ENCODE measurements at regions not wholly inside any gene's neighbourhood (a gene's known extent, or its start where the extent isn't known, plus 50 kb on each side); places are given as distances from the start of the nearest gene placed in this dataset.

GRCh38 chr1:157288492-157288891 is 150.3 kb upstream of the ETV3 start:
- Histone ChIP-seq H3K9me3 (ENCODE audit: low read length) (no peaks in the 10 kb centered on the region), H3K36me3 (ENCODE audit: insufficient read depth, low read length) (no peaks in the 10 kb centered on the region), H3K4me3 (ENCODE audit: low read length) (no peak overlapping the region), H3K27ac (ENCODE audit: low read depth, low read length) (no peak overlapping the region), H3K27me3 (ENCODE audit: insufficient read depth, low read length, poor library complexity, severe bottlenecking) (no peaks in the 10 kb centered on the region), H3K4me1 (ENCODE audit: insufficient read depth, low read length) (no peaks in the 10 kb centered on the region)
- Mint-ChIP-seq H3K4me3 (no peak overlapping the region), H3K27ac (no peak overlapping the region), H3K9me3 (peaks cover 0 to 4% (median 0%) of the 10 kb centered on the region in 5 donors), H3K4me1 (no peaks in the 10 kb centered on the region), H3K36me3 (no peaks in the 10 kb centered on the region), H3K27me3 (peaks cover 11 to 68% of the 10 kb centered on the region in 2 donors)
- POLR2A ChIA-PET = no interaction called here
- CTCF ChIA-PET = no interaction called here
- no peak for DNase-seq

- Histone ChIP-seq H3K36me3 (ENCODE audit: insufficient read depth, low read length) (no peaks in the 10 kb centered on the region), H3K4me1 (ENCODE audit: insufficient read depth, low read length) (no peaks in the 10 kb centered on the region), H3K27me3 (ENCODE audit: insufficient read depth, low read length, poor library complexity, severe bottlenecking) (no peaks in the 10 kb centered on the region), H3K9me3 (ENCODE audit: low read length) (no peaks in the 10 kb centered on the region), H3K27ac (ENCODE audit: low read depth, low read length) (no peak overlapping the region), H3K4me3 (ENCODE audit: low read length) (no peak overlapping the region)
- Mint-ChIP-seq H3K9me3 (peaks cover 0 to 4% (median 0%) of the 10 kb centered on the region in 5 donors), H3K4me1 (no peaks in the 10 kb centered on the region), H3K27ac (no peak overlapping the region), H3K4me3 (no peak overlapping the region), H3K36me3 (no peaks in the 10 kb centered on the region), H3K27me3 (peaks cover 13 to 69% of the 10 kb centered on the region in 2 donors)
- CTCF ChIA-PET = no interaction called here
- DNase-seq = no peak
- POLR2A ChIA-PET = no interaction called here
Measured at GRCh38 chr1:157288006-157288405, 149.8 kb upstream of the ETV3 start.

- Mint-ChIP-seq H3K27me3 (peaks cover 17 to 72% of the 10 kb centered on the region in 2 donors), H3K9me3 (peaks cover 0 to 4% (median 0%) of the 10 kb centered on the region in 5 donors), H3K27ac (no peak overlapping the region), H3K4me1 (no peaks in the 10 kb centered on the region), H3K4me3 (no peak overlapping the region), H3K36me3 (no peaks in the 10 kb centered on the region)
- no peak for DNase-seq
- Histone ChIP-seq H3K9me3 (ENCODE audit: low read length) (no peaks in the 10 kb centered on the region), H3K4me3 (ENCODE audit: low read length) (no peak overlapping the region), H3K4me1 (ENCODE audit: insufficient read depth, low read length) (no peaks in the 10 kb centered on the region), H3K36me3 (ENCODE audit: insufficient read depth, low read length) (no peaks in the 10 kb centered on the region), H3K27me3 (ENCODE audit: insufficient read depth, low read length, poor library complexity, severe bottlenecking) (no peaks in the 10 kb centered on the region), H3K27ac (ENCODE audit: low read depth, low read length) (no peak overlapping the region)
- CTCF ChIA-PET = no interaction called here
- POLR2A ChIA-PET = no interaction called here
Measured at GRCh38 chr1:157287462-157287861, 149.3 kb upstream of the ETV3 start.

GRCh38 chr1:157286646-157287420 is 148.6 kb upstream of the ETV3 start:
- POLR2A ChIA-PET = no interaction called here
- Mint-ChIP-seq H3K4me1 (no peaks in the 10 kb centered on the region), H3K27ac (no peak overlapping the region), H3K27me3 (peaks cover 17 to 73% of the 10 kb centered on the region in 2 donors), H3K9me3 (peaks cover 0 to 4% (median 0%) of the 10 kb centered on the region in 5 donors), H3K36me3 (no peaks in the 10 kb centered on the region), H3K4me3 (peak overlapping the region in 1 of 7 donors; percentile 54)
- Histone ChIP-seq H3K4me1 (ENCODE audit: insufficient read depth, low read length) (no peaks in the 10 kb centered on the region), H3K4me3 (ENCODE audit: low read length) (no peak overlapping the region), H3K27me3 (ENCODE audit: insufficient read depth, low read length, poor library complexity, severe bottlenecking) (no peaks in the 10 kb centered on the region), H3K9me3 (ENCODE audit: low read length) (no peaks in the 10 kb centered on the region), H3K36me3 (ENCODE audit: insufficient read depth, low read length) (no peaks in the 10 kb centered on the region), H3K27ac (ENCODE audit: low read depth, low read length) (no peak overlapping the region)
- CTCF ChIA-PET = no interaction called here
- no peak for DNase-seq

- Histone ChIP-seq H3K27ac (ENCODE audit: low read depth, low read length) (no peak overlapping the region), H3K4me3 (ENCODE audit: low read length) (no peak overlapping the region), H3K36me3 (ENCODE audit: insufficient read depth, low read length) (no peaks in the 10 kb centered on the region), H3K27me3 (ENCODE audit: insufficient read depth, low read length, poor library complexity, severe bottlenecking) (no peaks in the 10 kb centered on the region), H3K4me1 (ENCODE audit: insufficient read depth, low read length) (no peaks in the 10 kb centered on the region), H3K9me3 (ENCODE audit: low read length) (no peaks in the 10 kb centered on the region)
- Mint-ChIP-seq H3K27ac (no peak overlapping the region), H3K27me3 (peaks cover 22 to 81% of the 10 kb centered on the region in 2 donors), H3K9me3 (peaks cover 0 to 4% (median 0%) of the 10 kb centered on the region in 5 donors), H3K4me3 (no peak overlapping the region), H3K4me1 (no peaks in the 10 kb centered on the region), H3K36me3 (peaks cover 0 to 2% (median 0%) of the 10 kb centered on the region in 3 donors)
- ChIA-PET CTCF (no interaction called here), POLR2A (no interaction called here)
- no peak for DNase-seq
Measured at GRCh38 chr1:157286096-157286495, 147.9 kb upstream of the ETV3 start.

GRCh38 chr1:157284451-157284850 is 146.3 kb upstream of the ETV3 start:
- H3K4me3 Mint-ChIP-seq = no peak overlapping the region
- H3K4me3 ChIP-seq (ENCODE audit: low read length) = no peak overlapping the region
- no peak overlapping the region for H3K27ac ChIP-seq (ENCODE audit: low read depth, low read length)
- H3K27ac Mint-ChIP-seq = no peak overlapping the region
- H3K36me3 Mint-ChIP-seq = peaks cover 0 to 2% (median 0%) of the 10 kb centered on the region in 3 donors
- H3K4me1 ChIP-seq (ENCODE audit: insufficient read depth, low read length) = no peaks in the 10 kb centered on the region
- H3K27me3 ChIP-seq (ENCODE audit: insufficient read depth, low read length, poor library complexity, severe bottlenecking) = no peaks in the 10 kb centered on the region
- no peaks in the 10 kb centered on the region for H3K36me3 ChIP-seq (ENCODE audit: insufficient read depth, low read length)
- H3K9me3 ChIP-seq (ENCODE audit: low read length) = no peaks in the 10 kb centered on the region
- POLR2A ChIA-PET = no interaction called here
- H3K9me3 Mint-ChIP-seq = peaks cover 0 to 4% (median 0%) of the 10 kb centered on the region in 5 donors
- no peaks in the 10 kb centered on the region for H3K4me1 Mint-ChIP-seq
- peaks cover 25 to 71% of the 10 kb centered on the region in 2 donors for H3K27me3 Mint-ChIP-seq
- no peak for DNase-seq
- CTCF ChIA-PET = no interaction called here

GRCh38 chr1:157279802-157280140 is 141.6 kb upstream of the ETV3 start:
- H3K27ac ChIP-seq (ENCODE audit: low read depth, low read length) = no peak overlapping the region
- H3K4me1 ChIP-seq (ENCODE audit: insufficient read depth, low read length) = no peaks in the 10 kb centered on the region
- no peaks in the 10 kb centered on the region for H3K9me3 Mint-ChIP-seq
- H3K27me3 Mint-ChIP-seq = peaks cover 15 to 35% of the 10 kb centered on the region in 2 donors
- H3K27ac Mint-ChIP-seq = no peak overlapping the region
- no peak overlapping the region for H3K4me3 ChIP-seq (ENCODE audit: low read length)
- H3K27me3 ChIP-seq (ENCODE audit: insufficient read depth, low read length, poor library complexity, severe bottlenecking) = peaks cover 3% of the 10 kb centered on the region
- no peaks in the 10 kb centered on the region for H3K4me1 Mint-ChIP-seq
- ChIA-PET POLR2A (no interaction called here), CTCF (no interaction called here)
- no peaks in the 10 kb centered on the region for H3K9me3 ChIP-seq (ENCODE audit: low read length)
- H3K36me3 ChIP-seq (ENCODE audit: insufficient read depth, low read length) = no peaks in the 10 kb centered on the region
- no peak overlapping the region for H3K4me3 Mint-ChIP-seq
- no peak for DNase-seq
- peaks cover 0 to 2% (median 0%) of the 10 kb centered on the region in 3 donors for H3K36me3 Mint-ChIP-seq

- Histone ChIP-seq H3K36me3 (ENCODE audit: insufficient read depth, low read length) (no peaks in the 10 kb centered on the region), H3K27ac (ENCODE audit: low read depth, low read length) (peak overlapping the region; percentile 47), H3K27me3 (ENCODE audit: insufficient read depth, low read length, poor library complexity, severe bottlenecking) (peaks cover 3% of the 10 kb centered on the region), H3K9me3 (ENCODE audit: low read length) (no peaks in the 10 kb centered on the region), H3K4me1 (ENCODE audit: insufficient read depth, low read length) (no peaks in the 10 kb centered on the region), H3K4me3 (ENCODE audit: low read length) (no peak overlapping the region)
- no peak overlapping the region for H3K27ac Mint-ChIP-seq
- no peaks in the 10 kb centered on the region for H3K4me1 Mint-ChIP-seq
- no peaks in the 10 kb centered on the region for H3K9me3 Mint-ChIP-seq
- CTCF ChIA-PET = no interaction called here
- peaks cover 0 to 2% (median 0%) of the 10 kb centered on the region in 3 donors for H3K36me3 Mint-ChIP-seq
- DNase-seq = no peak
- no peak overlapping the region for H3K4me3 Mint-ChIP-seq
- POLR2A ChIA-PET = no interaction called here
- peaks cover 15 to 32% of the 10 kb centered on the region in 2 donors for H3K27me3 Mint-ChIP-seq
Measured at GRCh38 chr1:157279138-157279801, 141.1 kb upstream of the ETV3 start.

All from CD8-positive, alpha-beta memory T cell (primary cell).